Natural killer cell treated with Interleukin-12 subunit alpha and Interleukin-12 subunit beta and Interleukin-15 and Interleukin-18, amount 100 ng/mL, for 72 hours (primary cell): ENCODE measurements at regions not wholly inside any gene's neighbourhood (a gene's known extent, or its start where the extent isn't known, plus 50 kb on each side); places are given as distances from the start of the nearest gene placed in this dataset.
A peak's percentile ranks its signal among the peaks of the same experiment; 100 is the strongest.

ENCODE experiments used
- ATAC-seq, 2 donors: fragments of 150-1000 bp; cut with Tn5 transposase in 1 of 2; sonication (Bioruptor Pico), chemical (Tn5 transposase) in 1 of 2; 2 replicates each; pipeline ENCODE4 v1.10.0; 2021
- DNase-seq: peaks from one replicate; pipeline ENCODE4 v3.0.0; 2022; ENCODE audit warnings: low spot score
- H3K27ac Mint-ChIP-seq, 2 donors: 1 replicate in 1 of 2; 2 replicates in 1 of 2; pipeline ENCODE4 v1.8.0; 2022; ENCODE audit warnings: mixed read lengths in 2 of 2, mild to moderate bottlenecking in 1 of 2, moderate library complexity in 1 of 2
- H3K27me3 Mint-ChIP-seq, 2 donors: 1 replicate in 1 of 2; 2 replicates in 1 of 2; pipeline ENCODE4 v1.8.0; 2022; ENCODE audit warnings: mixed read lengths in 2 of 2
- H3K36me3 Mint-ChIP-seq: one replicate; pipeline ENCODE4 v1.8.0; 2022; ENCODE audit warnings: mixed read lengths
- H3K4me1 Mint-ChIP-seq, 2 donors: 1 replicate in 1 of 2; 2 replicates in 1 of 2; pipeline ENCODE4 v1.8.0; 2022; ENCODE audit warnings: low read depth in 2 of 2, mixed read lengths in 2 of 2, mild to moderate bottlenecking in 1 of 2
- H3K4me3 Mint-ChIP-seq: one replicate; pipeline ENCODE4 v1.8.0; 2022; ENCODE audit warnings: mixed read lengths
- H3K9me3 Mint-ChIP-seq: 2 replicates; pipeline ENCODE4 v1.8.0; 2022; ENCODE audit warnings: mixed read lengths

DNA sequence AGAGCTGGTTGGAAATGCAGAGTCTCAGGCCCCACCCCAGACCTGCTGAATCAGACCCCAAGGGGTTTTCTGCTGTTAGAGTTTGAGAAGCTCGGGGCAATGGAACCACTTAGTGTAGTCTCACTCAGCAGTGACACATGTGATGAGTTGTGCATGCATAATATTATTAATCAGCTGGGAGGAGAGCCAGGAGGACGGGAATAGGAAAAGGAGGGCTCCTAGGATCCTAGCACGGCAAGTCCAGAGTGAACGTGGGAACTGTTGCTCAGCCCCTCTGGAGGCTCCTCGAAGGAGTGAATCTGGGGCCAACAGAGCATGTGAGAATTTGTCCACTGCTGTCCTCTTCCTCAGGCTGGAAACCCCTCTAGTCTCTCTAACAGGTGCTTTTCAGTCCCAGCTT, 87.1 kb downstream of the HS1BP3 start:
- no peaks in the 10 kb centered on the region for H3K36me3 Mint-ChIP-seq
- no peaks in the 10 kb centered on the region for H3K4me1 Mint-ChIP-seq
- peaks cover 0 to 3% of the 10 kb centered on the region in 2 donors for H3K27me3 Mint-ChIP-seq
- no peak for DNase-seq
- no peak for ATAC-seq
- no peak overlapping the region for H3K27ac Mint-ChIP-seq
- H3K9me3 Mint-ChIP-seq: no peaks in the 10 kb centered on the region
- no peak overlapping the region for H3K4me3 Mint-ChIP-seq

DNA sequence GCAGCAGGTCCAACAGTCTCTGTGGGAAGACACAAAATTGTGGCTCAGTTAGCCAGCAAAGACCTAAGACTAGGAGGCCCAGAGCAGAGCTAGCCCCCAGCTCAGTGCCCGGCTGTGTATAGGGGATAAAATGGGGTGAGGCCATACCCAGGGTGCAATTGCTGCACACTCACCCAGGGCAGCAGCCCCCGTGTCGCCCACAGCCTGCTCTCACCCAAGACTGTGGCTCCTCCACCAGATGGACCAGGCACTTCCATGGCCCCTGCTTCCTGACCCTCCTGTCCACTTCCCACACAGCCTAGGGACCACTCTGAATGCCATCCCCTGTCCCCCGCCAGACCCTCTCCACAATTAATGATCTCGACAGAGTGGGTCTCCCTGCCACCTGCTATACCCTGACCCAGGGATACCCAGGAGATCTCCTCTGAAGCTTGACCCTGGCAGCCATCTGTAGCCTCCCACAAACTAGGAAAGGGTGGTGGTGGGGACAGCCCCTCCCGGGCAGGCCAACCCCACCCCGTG, 85.7 kb downstream of the HS1BP3 start:
- DNase-seq: no peak
- Mint-ChIP-seq H3K4me3 (no peak overlapping the region), H3K4me1 (no peaks in the 10 kb centered on the region), H3K27ac (no peak overlapping the region), H3K9me3 (no peaks in the 10 kb centered on the region), H3K27me3 (no peaks in the 10 kb centered on the region), H3K36me3 (no peaks in the 10 kb centered on the region)
- ATAC-seq: peak in 1 of 2 donors; percentile 20

DNA sequence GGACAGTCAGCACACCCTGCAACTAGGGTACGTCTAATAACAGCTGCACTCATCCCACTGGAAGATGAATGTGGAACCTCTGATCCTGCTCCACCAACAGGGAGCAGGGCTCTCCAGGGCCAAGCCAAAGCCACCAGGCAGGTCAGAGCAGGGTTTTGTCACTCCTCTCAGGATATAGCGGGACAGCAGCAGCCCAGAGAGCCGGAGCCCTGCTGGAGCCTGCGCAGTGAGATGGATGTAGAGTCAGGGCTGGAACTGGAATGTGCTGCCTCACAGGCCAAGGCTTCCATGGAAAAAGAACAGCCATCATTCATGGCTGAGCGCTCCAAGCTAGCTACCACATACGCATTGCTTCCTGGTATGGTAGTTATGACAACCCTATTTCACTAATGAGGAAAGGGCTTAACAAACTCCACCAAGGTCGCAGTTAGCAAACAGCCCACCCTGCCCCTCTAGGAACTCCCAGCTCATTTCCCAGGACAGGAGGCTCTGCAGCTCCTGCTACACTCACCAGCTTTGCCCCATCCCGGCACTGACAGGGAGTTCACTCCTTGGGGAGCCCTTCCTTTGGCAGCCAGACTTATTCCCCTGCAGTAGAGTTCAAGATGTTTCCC, 85.2 kb downstream of the HS1BP3 start:
- Mint-ChIP-seq H3K27me3 (no peaks in the 10 kb centered on the region), H3K27ac (no peak overlapping the region), H3K36me3 (no peaks in the 10 kb centered on the region), H3K9me3 (no peaks in the 10 kb centered on the region), H3K4me3 (no peak overlapping the region), H3K4me1 (no peaks in the 10 kb centered on the region)
- DNase-seq (no peak), ATAC-seq (no peak)

DNA sequence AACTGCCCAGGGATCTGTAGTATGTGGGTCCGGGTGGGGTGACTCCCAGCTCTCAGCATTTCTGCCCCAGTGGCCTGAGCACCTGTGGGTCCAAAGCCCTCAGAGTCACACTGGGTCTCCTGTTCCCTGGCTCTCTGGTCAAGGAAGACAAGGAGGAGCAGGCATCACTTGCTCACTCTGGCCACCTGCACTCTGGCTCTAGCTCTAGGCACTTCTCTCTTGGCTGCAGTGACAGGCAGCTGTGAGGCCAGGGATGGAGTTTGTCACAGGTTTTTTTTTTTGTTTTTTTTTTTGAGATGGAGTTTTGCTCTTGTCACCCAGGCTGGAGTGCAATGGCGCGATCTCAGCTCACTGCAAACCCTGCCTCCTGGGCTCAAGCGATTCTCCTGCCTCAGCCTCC, 84.6 kb downstream of the HS1BP3 start:
- H3K4me1 Mint-ChIP-seq: no peaks in the 10 kb centered on the region
- H3K4me3 Mint-ChIP-seq: no peak overlapping the region
- no peak for ATAC-seq
- no peaks in the 10 kb centered on the region for H3K36me3 Mint-ChIP-seq
- no peaks in the 10 kb centered on the region for H3K27me3 Mint-ChIP-seq
- no peak for DNase-seq
- no peaks in the 10 kb centered on the region for H3K9me3 Mint-ChIP-seq
- no peak overlapping the region for H3K27ac Mint-ChIP-seq

DNA sequence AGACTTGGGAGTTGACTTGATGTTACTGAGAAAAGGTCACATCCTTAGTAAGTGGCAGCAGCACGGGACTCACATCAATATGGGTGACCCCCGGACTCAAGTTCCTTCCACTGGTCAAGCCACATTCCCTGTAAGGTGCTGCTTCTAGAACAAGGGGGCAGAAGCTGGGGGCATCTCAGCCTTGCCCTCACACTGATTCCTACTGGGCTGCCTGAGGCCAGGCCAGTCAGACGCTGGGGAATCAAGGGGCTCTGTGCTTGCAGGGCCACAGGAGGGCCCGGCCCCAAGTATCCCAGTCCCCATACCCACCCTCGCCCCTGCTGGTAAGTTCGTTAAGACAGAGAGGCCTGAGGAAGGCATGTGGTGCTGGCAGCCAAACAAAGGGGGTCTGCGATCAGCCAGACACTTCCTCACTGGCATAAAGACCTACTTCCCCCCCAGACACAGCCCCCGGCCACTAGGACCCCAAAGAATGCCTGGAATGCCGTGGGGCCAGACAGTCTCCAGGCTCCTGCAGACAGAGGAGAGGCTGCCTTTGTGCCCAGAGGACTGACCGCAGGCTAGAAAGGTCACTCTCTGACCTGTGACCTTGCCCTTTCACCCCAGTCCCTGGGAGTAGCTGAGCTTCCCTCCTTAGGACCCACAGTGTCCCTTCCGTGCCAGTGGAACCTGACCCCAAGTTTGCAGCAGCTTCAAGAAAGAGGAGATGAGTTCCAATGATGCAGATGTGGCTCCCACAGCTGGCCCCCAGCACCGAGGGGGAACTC, 83.6 kb downstream of the HS1BP3 start:
- Mint-ChIP-seq H3K4me1 (peaks cover 7% of the 10 kb centered on the region in 2 donors), H3K4me3 (no peak overlapping the region), H3K27ac (peak overlapping the region in 1 of 2 donors; percentile 46), H3K9me3 (no peaks in the 10 kb centered on the region), H3K36me3 (no peaks in the 10 kb centered on the region), H3K27me3 (no peaks in the 10 kb centered on the region)
- DNase-seq (no peak), ATAC-seq (no peak)
